Effector CD8-positive, alpha-beta T cell (primary cell): ENCODE measurements at regions not wholly inside any gene's neighbourhood (a gene's known extent, or its start where the extent isn't known, plus 50 kb on each side); places are given as distances from the start of the nearest gene placed in this dataset.

Experiments
- DNase-seq: peaks from one replicate; lab custom pipeline; 2025; lab: John Stamatoyannopoulos, UW

DNA sequence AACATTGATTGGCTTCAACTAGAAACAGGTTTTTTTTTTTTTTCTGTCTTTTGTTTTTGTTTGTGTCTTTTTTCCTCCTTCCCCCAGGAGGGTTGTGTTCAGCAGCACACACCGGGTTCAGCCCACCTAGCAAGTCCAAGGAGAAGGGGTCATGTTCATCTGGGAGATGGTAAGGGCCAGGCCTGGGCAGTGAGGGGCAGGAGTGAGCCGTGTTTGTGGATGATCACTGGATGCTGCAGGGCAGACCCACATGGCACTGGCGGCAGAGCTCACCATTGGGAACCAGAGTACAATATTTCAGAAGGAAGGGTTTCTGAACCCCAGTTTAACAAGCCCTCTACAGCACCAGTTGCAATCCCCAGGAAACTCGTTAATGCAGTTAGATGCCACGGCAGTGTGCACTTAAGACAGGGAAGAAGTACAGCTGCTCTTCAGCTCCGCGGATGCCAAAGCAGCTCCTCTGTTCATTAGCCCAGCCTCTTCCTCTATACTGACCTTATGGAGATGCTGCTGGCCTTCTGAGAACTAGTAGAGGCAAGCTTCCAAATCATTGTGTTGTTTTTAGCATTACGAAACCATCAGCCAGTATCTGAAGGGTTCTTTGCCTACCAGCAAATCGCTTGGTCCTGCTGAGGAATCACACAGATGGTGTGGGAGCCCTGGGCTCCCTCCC lies 508.2 kb upstream of the WWC1 start:
- no peak for DNase-seq

GRCh38 chr5:167785106-167785505 lies 506.3 kb upstream of the WWC1 start:
- no peak for DNase-seq

DNA sequence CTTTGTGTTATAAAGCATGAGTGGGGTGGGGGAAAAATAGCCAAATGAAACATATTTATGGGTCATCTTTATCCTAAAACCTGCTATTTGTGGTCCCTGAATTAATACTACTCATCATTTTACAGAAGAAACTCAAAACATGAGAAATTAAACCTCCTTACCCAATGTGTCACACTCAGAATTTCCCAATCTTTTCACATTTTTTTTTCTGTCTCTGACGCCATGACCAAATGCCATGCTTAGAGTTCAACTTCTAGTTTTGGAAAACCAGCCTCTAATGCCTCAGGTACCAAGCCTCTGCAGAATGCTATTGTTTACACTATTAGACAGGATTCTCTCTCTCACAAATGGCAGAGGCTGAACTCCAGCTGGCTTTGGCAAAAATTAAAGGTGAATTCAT lies 505.5 kb upstream of the WWC1 start:
- DNase-seq = no peak

DNA sequence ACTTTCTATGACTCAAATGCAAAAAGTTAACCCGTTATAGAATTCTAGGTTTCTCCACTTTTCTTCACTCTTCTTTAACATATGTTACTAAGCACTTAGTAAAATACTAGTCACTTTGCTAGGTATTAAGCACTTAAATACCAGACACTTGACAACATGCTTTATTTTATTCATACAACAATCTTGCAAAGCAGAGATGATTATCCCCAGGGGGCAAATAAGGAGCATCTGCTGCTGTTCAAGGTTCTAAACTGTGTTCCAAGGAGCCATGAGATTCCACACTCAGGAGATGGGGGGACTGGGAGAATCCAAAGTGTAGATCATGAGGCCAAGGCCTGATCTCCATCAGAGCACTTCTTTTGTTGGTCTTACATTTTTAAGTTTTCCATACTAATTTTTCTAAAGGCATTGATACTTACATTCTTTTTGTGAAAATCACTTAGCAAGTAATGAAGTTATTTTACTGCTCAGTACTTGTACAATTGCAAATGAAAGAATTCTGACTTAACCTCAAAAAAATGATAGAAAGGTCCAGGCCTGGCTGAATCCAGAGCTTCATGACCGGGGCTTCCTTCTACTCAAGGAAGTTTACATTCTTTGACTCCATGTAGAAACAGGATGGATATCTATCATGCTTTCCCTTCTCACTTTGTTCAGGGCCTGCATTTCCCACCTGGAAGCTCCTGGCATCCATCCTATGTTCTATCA lies 504.4 kb upstream of the WWC1 start:
- no peak for DNase-seq

GRCh38 chr5:167790045-167790444 lies 501.4 kb upstream of the WWC1 start:
- DNase-seq = no peak

- DNase-seq = no peak
Observed at GRCh38 chr5:167790462-167791260, 500.8 kb upstream of the WWC1 start.

DNA sequence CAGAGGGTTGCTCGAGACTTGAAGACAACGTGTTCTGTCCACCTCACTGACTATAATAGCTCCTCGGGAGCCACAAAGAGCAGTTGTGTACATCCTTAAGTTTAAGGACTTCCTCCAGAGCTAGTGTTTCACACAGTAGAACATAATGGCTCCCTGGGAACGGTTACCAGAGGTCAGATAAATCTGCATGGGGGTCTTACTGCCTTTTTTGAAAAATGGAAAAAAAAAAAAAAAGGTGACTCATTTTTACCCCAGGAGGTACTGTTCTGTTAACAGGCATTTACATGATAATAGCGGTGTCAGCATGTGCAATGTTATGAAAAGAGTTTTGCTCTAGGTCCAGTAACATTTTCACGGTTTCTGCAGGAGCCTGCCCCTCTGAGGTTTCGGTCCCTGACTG lies 498.9 kb upstream of the WWC1 start:
- DNase-seq = no peak

- no peak for DNase-seq
Observed at GRCh38 chr5:167793700-167794099, 497.7 kb upstream of the WWC1 start.

- no peak for DNase-seq
Observed at GRCh38 chr5:167794121-167794520, 497.3 kb upstream of the WWC1 start.

- DNase-seq = no peak
Observed at GRCh38 chr5:167796672-167797071, 494.8 kb upstream of the WWC1 start.

GRCh38 chr5:167797933-167798332 lies 493.5 kb upstream of the WWC1 start:
- DNase-seq = no peak

- DNase-seq = no peak
Observed at GRCh38 chr5:167798448-167798847, 493.0 kb upstream of the WWC1 start.

DNA sequence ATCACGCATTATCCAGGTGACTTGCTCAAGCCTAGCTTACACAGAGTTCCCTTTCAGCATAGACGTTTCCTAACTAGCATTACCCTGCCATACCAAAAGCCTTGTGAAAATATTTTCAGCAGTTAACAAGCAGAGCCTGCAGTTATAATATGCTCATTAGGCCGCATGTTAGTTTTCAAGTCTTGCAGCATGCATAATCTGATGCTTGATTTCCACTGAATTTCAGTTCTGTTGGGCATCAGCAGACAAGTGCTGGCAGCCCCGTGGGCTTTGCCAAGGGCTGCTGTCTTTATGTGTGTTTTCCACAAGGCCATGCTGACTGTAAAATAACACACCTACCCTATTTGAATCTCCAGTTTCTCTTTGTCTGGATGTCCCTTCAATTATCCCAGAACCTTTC lies 491.0 kb upstream of the WWC1 start:
- no peak for DNase-seq

GRCh38 chr5:167801999-167802398 lies 489.4 kb upstream of the WWC1 start:
- no peak for DNase-seq

DNA sequence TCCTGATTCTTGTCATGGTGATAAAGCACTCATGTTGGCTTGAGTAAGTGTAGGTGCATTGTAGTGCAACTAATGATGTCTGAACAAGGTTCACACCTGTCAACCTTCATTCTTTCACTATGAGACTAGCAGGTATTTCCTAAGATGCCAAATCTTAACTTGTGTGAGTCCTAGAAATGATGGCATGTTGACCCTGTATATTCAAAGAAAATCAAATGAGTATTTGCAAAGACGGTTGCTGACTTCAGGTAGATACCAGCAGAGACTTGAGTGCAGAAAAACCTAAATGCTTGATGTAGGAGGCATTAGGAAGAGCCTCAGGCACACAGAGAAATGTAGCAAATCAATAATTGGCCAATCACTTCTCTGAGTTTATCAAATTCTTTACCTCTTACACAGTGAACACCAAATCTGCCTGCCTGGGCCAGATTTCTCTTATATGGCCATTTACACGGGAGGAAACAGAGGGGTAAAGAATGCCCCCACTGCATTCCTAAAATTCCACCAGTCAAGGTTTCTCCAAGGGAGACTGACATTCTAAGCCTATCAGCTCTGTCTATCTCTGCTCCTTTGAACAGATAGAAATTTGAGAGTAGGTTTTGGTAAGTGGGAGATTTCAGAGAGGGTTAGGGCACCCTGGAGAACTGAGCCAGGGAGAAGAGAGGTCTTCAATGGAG lies 488.6 kb upstream of the WWC1 start:
- no peak for DNase-seq

DNA sequence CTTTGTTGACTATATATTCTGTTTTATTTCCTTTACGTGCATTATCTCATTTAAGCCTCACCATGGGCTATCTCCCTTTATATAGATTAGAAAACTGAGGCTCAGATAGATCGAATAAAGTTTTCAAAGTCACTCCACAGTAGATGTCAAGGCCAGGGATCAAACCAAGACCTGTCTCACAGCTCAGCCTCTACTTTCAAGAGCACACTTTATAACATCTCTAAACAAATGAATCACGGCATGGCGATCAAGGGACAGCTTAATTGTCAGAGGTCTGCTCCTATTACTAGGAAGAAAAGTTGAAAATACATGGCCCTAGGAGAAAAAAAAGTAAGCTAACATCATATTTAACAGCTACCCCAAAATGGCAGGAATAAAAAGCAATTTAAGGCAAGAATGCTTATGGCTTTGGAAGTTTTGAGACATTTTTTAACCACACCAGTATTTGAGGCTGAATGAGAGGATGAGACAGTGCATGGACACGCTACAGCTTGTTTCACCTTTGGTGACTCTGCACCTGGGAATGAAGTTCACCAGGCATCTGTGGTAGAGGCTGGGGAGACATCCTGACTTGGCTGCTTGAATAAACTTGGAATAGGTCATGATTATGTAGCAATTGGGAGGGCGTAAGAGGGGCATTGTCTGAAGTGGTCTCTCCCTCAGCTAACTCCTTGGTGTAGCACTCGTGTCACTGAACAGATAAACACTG lies 486.8 kb upstream of the WWC1 start:
- no peak for DNase-seq

- no peak for DNase-seq
Observed at GRCh38 chr5:167810573-167810972, 480.9 kb upstream of the WWC1 start.

DNA sequence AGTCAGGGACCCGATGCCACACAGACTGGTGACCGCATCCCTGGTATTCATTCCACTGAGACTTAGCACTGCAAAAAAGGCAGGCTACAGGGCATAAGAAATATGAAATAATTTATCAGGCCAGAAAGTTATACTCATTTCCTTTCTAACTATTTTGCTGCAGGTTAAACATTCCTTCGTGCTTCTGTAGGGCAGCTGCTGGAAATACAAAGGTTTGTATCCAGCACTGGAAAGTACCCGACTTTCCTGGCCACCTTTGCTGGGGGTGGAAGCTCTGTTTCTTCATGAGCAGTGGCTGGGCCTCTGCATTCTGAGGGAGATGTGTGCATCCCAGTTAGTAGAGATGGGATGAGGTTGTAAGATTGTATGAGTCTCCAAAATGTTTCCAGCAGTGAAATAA lies 478.6 kb upstream of the WWC1 start:
- DNase-seq = no peak

- no peak for DNase-seq
Observed at GRCh38 chr5:167813389-167813788, 478.1 kb upstream of the WWC1 start.

DNA sequence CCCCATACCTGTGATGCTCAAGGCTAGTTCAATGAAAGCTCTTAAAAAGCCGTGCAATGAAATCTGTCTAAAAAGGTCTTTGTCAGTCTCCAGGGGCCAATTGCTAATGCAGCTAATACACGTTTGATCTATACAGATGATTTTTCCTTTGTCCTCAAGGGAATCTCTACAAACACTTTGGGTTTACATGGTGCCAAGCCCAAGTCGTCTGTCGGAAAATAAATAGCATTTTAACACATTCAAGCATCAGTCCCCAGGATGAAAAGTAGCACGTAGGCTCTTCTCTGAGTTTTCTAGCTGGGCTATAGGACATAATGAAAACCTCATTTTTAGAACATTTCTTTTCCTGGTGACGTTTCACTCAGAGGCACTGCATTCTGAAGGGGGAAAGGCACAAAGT lies 477.4 kb upstream of the WWC1 start:
- DNase-seq = no peak

- DNase-seq = no peak
Observed at GRCh38 chr5:167814828-167815227, 476.6 kb upstream of the WWC1 start.

- DNase-seq = no peak
Observed at GRCh38 chr5:167816354-167816753, 475.1 kb upstream of the WWC1 start.
